SU-DHL-6 (cell line): ENCODE measurements at regions not wholly inside any gene's neighbourhood (a gene's known extent, or its start where the extent isn't known, plus 50 kb on each side); places are given as distances from the start of the nearest gene placed in this dataset.

Source experiments
- H2AFZ ChIP-seq: fragments of 200-600 bp; sonication (generic); 2 replicates; pipeline ENCODE4 v1.6.1; 2014; ENCODE audit warnings: low read depth, mild to moderate bottlenecking, moderate library complexity, mixed read lengths, antibody characterized with exemption, low read length; ENCODE audit not compliant: severe bottlenecking
- H3F3A ChIP-seq: fragments of 200-600 bp; shearing (Covaris generic); 2 replicates; pipeline ENCODE4 v1.6.0; 2016; ENCODE audit warnings: antibody characterized with exemption, mild to moderate bottlenecking; ENCODE audit not compliant: insufficient read depth
- H3K27ac ChIP-seq: fragments of 200-600 bp; sonication (generic); 2 replicates; pipeline ENCODE4 v1.5.1; 2016; ENCODE audit warnings: low read depth, mild to moderate bottlenecking, low read length, moderate library complexity, mixed read lengths
- H3K27me3 ChIP-seq: fragments of 200-600 bp; sonication (generic), shearing (Covaris generic); 2 replicates; pipeline ENCODE4 v1.6.0; 2014; ENCODE audit warnings: mild to moderate bottlenecking, low read length
- H3K36me3 ChIP-seq: fragments of 200-600 bp; sonication (generic); 2 replicates; pipeline ENCODE4 v1.6.1; 2014; ENCODE audit warnings: mild to moderate bottlenecking, low read length, mixed read lengths
- H3K4me2 ChIP-seq: fragments of 300-600, 200-600 bp; shearing (Covaris generic), sonication (generic); 2 replicates; pipeline ENCODE4 v1.6.0; 2014; ENCODE audit warnings: low read length, low read depth, mild to moderate bottlenecking; ENCODE audit not compliant: poor library complexity, severe bottlenecking
- H3K4me3 ChIP-seq: fragments of 200-600 bp; sonication (generic); 2 replicates; pipeline ENCODE4 v1.5.1; 2014; ENCODE audit warnings: antibody characterized with exemption, low read length, mild to moderate bottlenecking, mixed read lengths; ENCODE audit not compliant: insufficient read depth, poor library complexity, severe bottlenecking
- H3K79me2 ChIP-seq: fragments of 200-600 bp; sonication (generic); 2 replicates; pipeline ENCODE4 v1.6.1; 2014; ENCODE audit warnings: mild to moderate bottlenecking, low read length, moderate library complexity; ENCODE audit not compliant: insufficient read depth
- H3K9ac ChIP-seq: fragments of 200-600 bp; sonication (generic); 2 replicates; pipeline ENCODE4 v1.7.0; 2014; ENCODE audit warnings: mild to moderate bottlenecking, low read length
- H3K9me2 ChIP-seq: fragments of 200-600 bp; sonication (generic); replicated peaks from 2 replicates; pipeline ENCODE4 v1.6.1; 2014; ENCODE audit warnings: low read length; ENCODE audit not compliant: insufficient read depth
- H3K9me3 ChIP-seq: fragments of 200-600 bp; sonication (generic); 2 replicates; pipeline ENCODE4 v1.6.1; 2014; ENCODE audit warnings: low read length, mixed read lengths; ENCODE audit not compliant: insufficient read depth
- H4K20me1 ChIP-seq: fragments of 200-600 bp; sonication (generic); 2 replicates; pipeline ENCODE4 v1.6.1; 2014; ENCODE audit warnings: low read depth, mild to moderate bottlenecking, antibody characterized with exemption, low read length, moderate library complexity, mixed read lengths
- EZH2phosphoT487 ChIP-seq: fragments of 200-600 bp; sonication (generic), shearing (Covaris generic); conservative IDR thresholded peaks from 2 replicates; pipeline ENCODE4 v1.6.1; 2018; ENCODE audit warnings: mild to moderate bottlenecking, antibody characterized with exemption, low read length, moderate library complexity, mixed read lengths
- TF ChIP-seq, protein P1 (sequence below): fragments of 200-600 bp; sonication (generic); IDR thresholded peaks from one replicate; pipeline ENCODE4 v1.5.1; 2017; ENCODE audit warnings: antibody characterized with exemption, mild to moderate bottlenecking, low read length, moderate library complexity; ENCODE audit not compliant: insufficient read depth, poor library complexity, severe bottlenecking

DNA sequence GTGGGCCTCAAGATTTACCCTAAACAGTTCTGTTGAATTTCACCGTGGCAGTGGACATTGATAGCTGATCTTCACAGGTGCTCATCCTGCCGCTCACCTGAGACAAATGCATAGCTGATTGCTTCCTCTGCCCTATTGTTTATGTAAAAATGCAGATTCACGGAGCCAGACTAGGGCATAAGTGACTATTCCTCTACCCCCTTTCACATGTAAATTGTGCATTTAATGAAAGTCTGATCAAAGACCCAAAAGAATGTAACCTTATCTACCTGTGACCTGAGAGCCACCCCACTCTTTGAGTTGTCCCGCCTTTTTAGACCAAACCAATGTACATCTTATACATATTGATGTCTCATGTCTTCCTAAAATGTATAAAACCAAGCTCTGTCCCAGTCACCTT lies 312.4 kb upstream of the CDH5 start:
- H3K27ac ChIP-seq, result no peak overlapping the region
- H3K4me2 ChIP-seq, result no peak overlapping the region
- TF ChIP-seq, protein P1, sequence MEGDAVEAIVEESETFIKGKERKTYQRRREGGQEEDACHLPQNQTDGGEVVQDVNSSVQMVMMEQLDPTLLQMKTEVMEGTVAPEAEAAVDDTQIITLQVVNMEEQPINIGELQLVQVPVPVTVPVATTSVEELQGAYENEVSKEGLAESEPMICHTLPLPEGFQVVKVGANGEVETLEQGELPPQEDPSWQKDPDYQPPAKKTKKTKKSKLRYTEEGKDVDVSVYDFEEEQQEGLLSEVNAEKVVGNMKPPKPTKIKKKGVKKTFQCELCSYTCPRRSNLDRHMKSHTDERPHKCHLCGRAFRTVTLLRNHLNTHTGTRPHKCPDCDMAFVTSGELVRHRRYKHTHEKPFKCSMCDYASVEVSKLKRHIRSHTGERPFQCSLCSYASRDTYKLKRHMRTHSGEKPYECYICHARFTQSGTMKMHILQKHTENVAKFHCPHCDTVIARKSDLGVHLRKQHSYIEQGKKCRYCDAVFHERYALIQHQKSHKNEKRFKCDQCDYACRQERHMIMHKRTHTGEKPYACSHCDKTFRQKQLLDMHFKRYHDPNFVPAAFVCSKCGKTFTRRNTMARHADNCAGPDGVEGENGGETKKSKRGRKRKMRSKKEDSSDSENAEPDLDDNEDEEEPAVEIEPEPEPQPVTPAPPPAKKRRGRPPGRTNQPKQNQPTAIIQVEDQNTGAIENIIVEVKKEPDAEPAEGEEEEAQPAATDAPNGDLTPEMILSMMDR, result no peak
- no peak for TF ChIP-seq EZH2phosphoT487
- H4K20me1 ChIP-seq, result no peaks in the 10 kb centered on the region
- no peaks in the 10 kb centered on the region for H3K36me3 ChIP-seq
- no peak overlapping the region for H3K9ac ChIP-seq
- H3K4me3 ChIP-seq, result no peak overlapping the region
- no peaks in the 10 kb centered on the region for H3F3A ChIP-seq
- H3K9me2 ChIP-seq, result no peaks in the 10 kb centered on the region
- no peaks in the 10 kb centered on the region for H3K27me3 ChIP-seq
- no peaks in the 10 kb centered on the region for H3K79me2 ChIP-seq
- H2AFZ ChIP-seq, result no peak overlapping the region
- no peaks in the 10 kb centered on the region for H3K9me3 ChIP-seq

DNA sequence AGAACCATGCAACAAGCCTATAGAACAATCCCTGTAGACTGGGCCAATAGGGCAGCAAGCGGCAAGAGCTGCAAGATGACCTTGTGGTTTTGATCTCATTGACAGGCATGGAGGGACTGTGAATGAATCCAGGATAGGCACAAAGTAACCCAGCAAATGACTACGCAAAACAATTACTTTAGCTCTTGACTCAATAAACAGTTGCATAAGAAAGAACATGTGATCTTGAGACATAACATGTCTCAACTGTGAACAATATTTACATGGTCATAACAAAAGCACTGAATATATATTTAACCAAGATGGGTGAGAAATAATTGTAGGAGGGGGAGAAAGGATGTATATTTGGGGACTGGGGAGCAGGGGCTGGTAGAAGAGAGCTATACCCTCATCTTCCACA lies 313.7 kb upstream of the CDH5 start:
- H3F3A ChIP-seq, result no peaks in the 10 kb centered on the region
- H2AFZ ChIP-seq, result no peak overlapping the region

DNA sequence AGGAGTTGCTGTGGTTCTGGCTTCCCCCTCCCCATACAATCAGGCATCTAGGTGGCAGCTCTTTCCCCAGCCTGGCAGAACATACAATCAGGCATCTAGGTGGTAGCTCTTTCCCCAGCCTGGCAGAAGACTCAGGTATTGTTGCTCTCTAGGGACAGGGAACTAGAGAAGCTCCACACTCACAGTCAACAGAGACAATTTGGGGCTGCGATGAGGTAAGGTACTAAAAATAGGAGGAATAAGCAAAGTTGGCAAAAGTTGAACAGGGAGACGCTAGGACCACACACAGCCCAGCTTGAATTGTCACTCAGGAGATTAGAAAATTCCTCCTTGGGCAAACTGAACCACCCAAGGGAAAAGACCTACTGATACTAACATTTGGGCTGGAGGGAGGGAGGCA lies 315.5 kb upstream of the CDH5 start:
- no peaks in the 10 kb centered on the region for H3K9me3 ChIP-seq
- H3K27me3 ChIP-seq, result no peaks in the 10 kb centered on the region
- H3K4me2 ChIP-seq, result no peak overlapping the region
- no peak overlapping the region for H3K9ac ChIP-seq
- no peaks in the 10 kb centered on the region for H3K9me2 ChIP-seq
- H3K79me2 ChIP-seq, result no peaks in the 10 kb centered on the region
- no peaks in the 10 kb centered on the region for H4K20me1 ChIP-seq
- no peak for TF ChIP-seq EZH2phosphoT487
- TF ChIP-seq, protein P1, result no peak
- H3K4me3 ChIP-seq, result no peak overlapping the region
- H3F3A ChIP-seq, result no peaks in the 10 kb centered on the region
- no peaks in the 10 kb centered on the region for H3K36me3 ChIP-seq
- no peak overlapping the region for H3K27ac ChIP-seq
- no peak overlapping the region for H2AFZ ChIP-seq

More for the DNA sequence above, 313.7 kb upstream of the CDH5 start:
- Histone ChIP-seq H3K36me3 (no peaks in the 10 kb centered on the region), H3K27ac (no peak overlapping the region), H3K9me3 (no peaks in the 10 kb centered on the region), H3K4me3 (no peak overlapping the region), H3K9me2 (no peaks in the 10 kb centered on the region), H3K4me2 (no peak overlapping the region), H4K20me1 (no peaks in the 10 kb centered on the region), H3K79me2 (no peaks in the 10 kb centered on the region), H3K9ac (no peak overlapping the region), H3K27me3 (no peaks in the 10 kb centered on the region)
- no peak for TF ChIP-seq EZH2phosphoT487

DNA sequence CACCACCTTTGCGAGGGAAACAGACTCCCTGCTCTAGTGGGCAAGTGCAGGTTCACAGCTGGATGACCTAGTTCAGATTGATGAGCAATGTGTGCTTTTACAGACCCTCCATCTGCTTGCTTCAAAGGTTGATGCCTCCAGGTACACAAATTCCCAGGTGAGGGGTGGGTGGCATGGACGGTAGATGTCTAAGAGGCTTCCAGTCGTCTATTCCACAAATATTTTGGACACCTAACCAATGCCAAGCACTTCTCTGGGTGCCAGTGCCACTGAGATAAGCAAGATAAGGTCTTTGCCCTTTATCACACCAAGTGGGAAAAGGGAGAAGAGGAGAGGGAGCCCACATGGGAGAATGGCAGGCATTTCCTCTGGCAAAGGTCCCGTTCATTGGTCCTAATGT lies 316.6 kb upstream of the CDH5 start:
- no peak overlapping the region for H3K27ac ChIP-seq
- H3K4me2 ChIP-seq, result no peak overlapping the region
- no peaks in the 10 kb centered on the region for H3F3A ChIP-seq
- TF ChIP-seq, protein P1, result no peak
- H4K20me1 ChIP-seq, result no peaks in the 10 kb centered on the region
- no peaks in the 10 kb centered on the region; the same call in 1 of the 2 replicates for H3K9me2 ChIP-seq
- H3K79me2 ChIP-seq, result no peaks in the 10 kb centered on the region
- H3K4me3 ChIP-seq, result no peak overlapping the region
- no peak overlapping the region for H2AFZ ChIP-seq
- H3K36me3 ChIP-seq, result no peaks in the 10 kb centered on the region
- H3K27me3 ChIP-seq, result no peaks in the 10 kb centered on the region
- no peaks in the 10 kb centered on the region for H3K9me3 ChIP-seq
- H3K9ac ChIP-seq, result no peak overlapping the region
